Erythroblast (primary cell): ENCODE measurements at regions not wholly inside any gene's neighbourhood (a gene's known extent, or its start where the extent isn't known, plus 50 kb on each side); places are given as distances from the start of the nearest gene placed in this dataset.

Experiments
- GATA1 ChIP-seq: IDR thresholded peaks from 2 replicates; pipeline ENCODE4 v1.6.1; 2011; ENCODE audit warnings: low read depth, mild to moderate bottlenecking, control low read depth, low read length, moderate library complexity
- POLR2A ChIP-seq: IDR thresholded peaks from 2 replicates; pipeline ENCODE4 v1.6.1; 2011; ENCODE audit warnings: mild to moderate bottlenecking, low read length

- TF ChIP-seq POLR2A (no peak), GATA1 (no peak)
These were observed 1716.6 kb downstream of the MRPL39 start for GRCh38 chr21:23890652-23891051.
